GM12878 (cell line): ENCODE measurements at regions not wholly inside any gene's neighbourhood (a gene's known extent, or its start where the extent isn't known, plus 50 kb on each side); places are given as distances from the start of the nearest gene placed in this dataset.

ENCODE experiments used
- ATAC-seq: fragments of 200-7000 bp; cut with Tn5 transposase; 3 replicates; pipeline ENCODE4 v1.9.1; 2020; ENCODE audit warnings: mild to moderate bottlenecking, moderate library complexity
- BruUV-seq: library from RNA; stranded (reverse); fragments of 400-500 nt; replicated peaks from 2 replicates; lab custom pipeline; 2021; lab: Mats Ljungman, UMichigan
- CTCF ChIA-PET: fragments of 300-600 bp; sonication (Branson Sonifier 250); formaldehyde crosslinking; extraction: SDS; loops from one replicate; lab custom pipeline; 2021; ENCODE audit warnings: inconsistent platforms; lab: Yijun Ruan, JAX
- POLR2A ChIA-PET: fragments of 350-600 bp; formaldehyde crosslinking; extraction: SDS; loops from one replicate; lab custom pipeline; 2021; ENCODE audit warnings: inconsistent platforms; lab: Charles Lee
- RAD21 ChIA-PET: fragments of 300-600 bp; sonication (Branson Sonifier 250); formaldehyde crosslinking; loops from one replicate; lab custom pipeline; 2023; ENCODE audit warnings: antibody characterized with exemption; ENCODE audit not compliant: unreplicated experiment; lab: Charles Lee
- SMC1A ChIA-PET: fragments of 300-600 bp; sonication (Branson Sonifier 250); formaldehyde crosslinking; loops from one replicate; lab custom pipeline; 2023; ENCODE audit not compliant: unreplicated experiment, uncharacterized antibody; lab: Charles Lee
- DNase-seq: peaks from one replicate; pipeline ENCODE4 v3.0.0-alpha.2; 2011; ENCODE audit warnings: low read depth, low spot score
- FAIRE-seq: peaks from 3 replicates; lab custom pipeline; 2011; peaks lifted over from hg19 to GRCh38; lab: Jason Lieb, UNC
- H2AFZ ChIP-seq: 2 replicates; pipeline ENCODE4 v1.6.0; 2011; ENCODE audit warnings: low read depth, low read length, control low read depth; ENCODE audit not compliant: control insufficient read depth
- H3K27ac ChIP-seq: 2 replicates; pipeline ENCODE4 v1.5.1; 2011; ENCODE audit warnings: control low read depth; ENCODE audit not compliant: control insufficient read depth, insufficient read depth
- H3K27me3 ChIP-seq, 2 experiments: replicated peaks in 1 of 2; 2 replicates each; pipeline versions ENCODE4 v1.6.0 to v1.6.1; 2011; ENCODE audit warnings: low read length in 1 of 2; ENCODE audit not compliant: control insufficient read depth in 2 of 2, insufficient read depth in 2 of 2
- H3K36me3 ChIP-seq, 2 experiments: 2 replicates each; pipeline ENCODE4 v1.5.1; 2011; ENCODE audit warnings: low read length in 1 of 2; ENCODE audit not compliant: control insufficient read depth in 2 of 2, insufficient read depth in 2 of 2
- H3K4me1 ChIP-seq: 2 replicates; pipeline ENCODE4 v1.6.1; 2011; ENCODE audit warnings: mild to moderate bottlenecking, low read length, moderate library complexity, mixed read lengths; ENCODE audit not compliant: control insufficient read depth, insufficient read depth
- H3K4me2 ChIP-seq: 2 replicates; pipeline ENCODE4 v1.6.0; 2011; ENCODE audit warnings: control low read depth; ENCODE audit not compliant: control insufficient read depth, insufficient read depth
- H3K4me3 ChIP-seq: fragments of 200-600 bp; sonication (generic); 2 replicates; pipeline ENCODE4 v1.5.1; 2016
- H3K79me2 ChIP-seq: 2 replicates; pipeline ENCODE4 v1.6.0; 2011; ENCODE audit warnings: low read length; ENCODE audit not compliant: control insufficient read depth, insufficient read depth
- H3K9ac ChIP-seq: 2 replicates; pipeline ENCODE4 v1.8.0; 2011; ENCODE audit warnings: low read length, control low read depth, mixed read lengths; ENCODE audit not compliant: control insufficient read depth, insufficient read depth
- H3K9me3 ChIP-seq: replicated peaks from 3 replicates; pipeline ENCODE4 v1.5.1; 2011; ENCODE audit warnings: mild to moderate bottlenecking, low read length; ENCODE audit not compliant: control insufficient read depth, insufficient read depth
- H4K20me1 ChIP-seq: 2 replicates; pipeline ENCODE4 v1.6.0; 2011; ENCODE audit not compliant: control insufficient read depth, insufficient read depth
- BACH1 ChIP-seq: fragments of 450-650 bp; IDR thresholded peaks from 2 replicates; pipeline ENCODE4 v1.6.1; 2017; ENCODE audit warnings: mild to moderate bottlenecking, borderline replicate concordance
- CBFB ChIP-seq: IDR thresholded peaks from 2 replicates; pipeline ENCODE4 v1.6.1; 2016; ENCODE audit warnings: antibody characterized with exemption, low read depth
- CHD2 ChIP-seq: IDR thresholded peaks from 2 replicates; pipeline ENCODE4 v1.6.1; 2011; ENCODE audit warnings: low read depth, low read length, improper control_type of control experiment, borderline replicate concordance
- GATAD2B ChIP-seq: fragments of 450-650 bp; conservative IDR thresholded peaks from 2 replicates; pipeline ENCODE4 v1.6.1; 2017; ENCODE audit warnings: low read depth, mild to moderate bottlenecking, moderate library complexity
- NR2F1 ChIP-seq: fragments of 450-650 bp; conservative IDR thresholded peaks from 2 replicates; pipeline ENCODE4 v1.6.1; 2017; ENCODE audit warnings: mild to moderate bottlenecking
- RFX5 ChIP-seq: IDR thresholded peaks from 2 replicates; pipeline ENCODE4 v1.6.1; 2011; ENCODE audit warnings: low read depth, low read length, improper control_type of control experiment
- RUNX3 ChIP-seq: IDR thresholded peaks from 2 replicates; pipeline ENCODE4 v1.6.1; 2012; ENCODE audit warnings: low read length, inconsistent platforms
- SMAD5 ChIP-seq: IDR thresholded peaks from 2 replicates; pipeline ENCODE4 v1.6.1; 2016; ENCODE audit warnings: antibody characterized with exemption, low read depth
- SREBF2 ChIP-seq: IDR thresholded peaks from 2 replicates; pipeline ENCODE4 v1.6.1; 2012; ENCODE audit warnings: mild to moderate bottlenecking, low read length
- SUZ12 ChIP-seq: fragments of 200-600 bp; sonication (generic); IDR thresholded peaks from one replicate; pipeline ENCODE4 v1.6.1; 2018; ENCODE audit warnings: antibody characterized with exemption, mild to moderate bottlenecking; ENCODE audit not compliant: unreplicated experiment
- TARDBP ChIP-seq: IDR thresholded peaks from 2 replicates; pipeline ENCODE4 v1.6.1; 2016; ENCODE audit warnings: borderline replicate concordance
- WGBS: methylation state at CpG from one replicate; pipeline ENCODE4 v1.1.6; 2016; ENCODE audit warnings: low lambda C conversion rate; ENCODE audit not compliant: insufficient replicate concordance, insufficient coverage; ENCODE audit errors: missing lambda C conversion rate; 5-methylcytosine and 5-hydroxymethylcytosine counted together
- in situ Hi-C: fragments of 300-500 bp; cut with MboI; formaldehyde crosslinking; loops from 9 replicates; pipeline ENCODE4 v1.14.3; 2018; ENCODE audit warnings: mixed read lengths
- intact Hi-C: fragments of 100-400 bp; cut with micrococcal nuclease; formaldehyde crosslinking; loops from one replicate; pipeline ENCODE4 v1.14.2; 2022; ENCODE audit not compliant: unreplicated experiment
- TF ChIP-seq, protein P1 (sequence below): fragments of 450-650 bp; IDR thresholded peaks from 2 replicates; pipeline ENCODE4 v1.6.1; 2017; ENCODE audit warnings: mild to moderate bottlenecking, moderate library complexity
- TF ChIP-seq, protein P2 (sequence below): IDR thresholded peaks from 2 replicates; pipeline ENCODE4 v1.6.1; 2011; ENCODE audit warnings: low read depth, low read length, improper control_type of control experiment, borderline replicate concordance
- TF ChIP-seq, protein P3 (sequence below): IDR thresholded peaks from 2 replicates; pipeline ENCODE4 v1.6.1; 2012; ENCODE audit warnings: low read length, inconsistent platforms
- TF ChIP-seq, protein P4 (sequence below): fragments of 450-650 bp; IDR thresholded peaks from 2 replicates; pipeline ENCODE4 v1.6.1; 2014; ENCODE audit warnings: mild to moderate bottlenecking

DNA sequence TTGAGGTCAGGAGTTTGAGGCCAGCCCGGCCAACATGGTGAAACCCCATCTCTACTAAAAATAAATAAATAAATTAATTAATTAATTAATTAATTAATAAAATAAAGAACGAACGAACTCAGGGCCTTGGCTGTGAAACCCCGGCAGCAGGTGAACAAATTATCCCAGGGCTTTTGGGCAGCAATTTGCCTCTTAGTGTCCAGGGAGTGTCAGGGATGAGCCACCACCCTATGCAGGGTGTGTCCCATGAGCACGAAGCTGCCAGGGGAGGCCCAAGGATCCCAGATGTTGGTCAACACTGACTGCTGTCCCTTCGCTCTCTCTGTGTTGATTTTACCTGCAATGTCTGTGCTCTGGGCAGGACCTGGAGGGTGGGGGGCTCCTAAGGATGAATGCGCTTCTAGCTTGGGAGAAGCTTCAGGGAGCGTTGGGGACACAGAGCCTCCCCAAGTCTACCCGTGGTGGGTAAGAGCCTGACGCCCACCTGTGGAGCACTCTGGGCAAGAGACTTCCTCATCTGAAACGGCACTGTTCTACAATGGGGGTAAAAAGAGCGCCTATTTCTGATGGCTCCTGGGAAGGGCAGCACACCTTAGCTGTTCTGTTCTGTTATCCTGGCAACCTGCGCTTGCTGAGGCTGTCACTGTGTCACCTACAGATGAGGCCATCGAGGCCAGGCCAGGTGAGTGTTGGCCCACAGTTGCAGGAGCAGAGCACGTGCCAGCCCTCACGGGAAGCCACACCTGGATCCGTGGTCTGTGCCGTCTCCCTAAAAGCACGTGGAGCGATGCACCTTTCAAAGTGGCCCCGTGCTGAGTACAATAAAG is 125.5 kb upstream of the CDH4 start:
- CTCF ChIA-PET = no interaction called here
- WGBS = 40% methylated on average over 21 of the region's 21 CpGs
- Histone ChIP-seq H3K9ac (no peak overlapping the region), H3K27me3 (no peaks in the 10 kb centered on the region), H3K36me3 (no peaks in the 10 kb centered on the region), H3K4me2 (no peak overlapping the region), H3K9me3 (no peaks in the 10 kb centered on the region; the same call in 1 of the 3 replicates), H3K27ac (no peak overlapping the region), H2AFZ (no peak overlapping the region), H3K4me1 (no peaks in the 10 kb centered on the region), H3K4me3 (no peak overlapping the region), H3K79me2 (no peaks in the 10 kb centered on the region), H4K20me1 (no peaks in the 10 kb centered on the region)
- intact Hi-C loops (no loop called here), in situ Hi-C loops (no loop called here)
- RAD21 ChIA-PET = no interaction called here
- no peak for ATAC-seq
- BruUV-seq = no TSS peak
- POLR2A ChIA-PET = no interaction called here
- SMC1A ChIA-PET = no interaction called here
- TF ChIP-seq CBFB = no peak
- no peak for TF ChIP-seq SMAD5
- no peak for TF ChIP-seq BACH1
- no peak for TF ChIP-seq SUZ12
- TF ChIP-seq, protein P1, sequence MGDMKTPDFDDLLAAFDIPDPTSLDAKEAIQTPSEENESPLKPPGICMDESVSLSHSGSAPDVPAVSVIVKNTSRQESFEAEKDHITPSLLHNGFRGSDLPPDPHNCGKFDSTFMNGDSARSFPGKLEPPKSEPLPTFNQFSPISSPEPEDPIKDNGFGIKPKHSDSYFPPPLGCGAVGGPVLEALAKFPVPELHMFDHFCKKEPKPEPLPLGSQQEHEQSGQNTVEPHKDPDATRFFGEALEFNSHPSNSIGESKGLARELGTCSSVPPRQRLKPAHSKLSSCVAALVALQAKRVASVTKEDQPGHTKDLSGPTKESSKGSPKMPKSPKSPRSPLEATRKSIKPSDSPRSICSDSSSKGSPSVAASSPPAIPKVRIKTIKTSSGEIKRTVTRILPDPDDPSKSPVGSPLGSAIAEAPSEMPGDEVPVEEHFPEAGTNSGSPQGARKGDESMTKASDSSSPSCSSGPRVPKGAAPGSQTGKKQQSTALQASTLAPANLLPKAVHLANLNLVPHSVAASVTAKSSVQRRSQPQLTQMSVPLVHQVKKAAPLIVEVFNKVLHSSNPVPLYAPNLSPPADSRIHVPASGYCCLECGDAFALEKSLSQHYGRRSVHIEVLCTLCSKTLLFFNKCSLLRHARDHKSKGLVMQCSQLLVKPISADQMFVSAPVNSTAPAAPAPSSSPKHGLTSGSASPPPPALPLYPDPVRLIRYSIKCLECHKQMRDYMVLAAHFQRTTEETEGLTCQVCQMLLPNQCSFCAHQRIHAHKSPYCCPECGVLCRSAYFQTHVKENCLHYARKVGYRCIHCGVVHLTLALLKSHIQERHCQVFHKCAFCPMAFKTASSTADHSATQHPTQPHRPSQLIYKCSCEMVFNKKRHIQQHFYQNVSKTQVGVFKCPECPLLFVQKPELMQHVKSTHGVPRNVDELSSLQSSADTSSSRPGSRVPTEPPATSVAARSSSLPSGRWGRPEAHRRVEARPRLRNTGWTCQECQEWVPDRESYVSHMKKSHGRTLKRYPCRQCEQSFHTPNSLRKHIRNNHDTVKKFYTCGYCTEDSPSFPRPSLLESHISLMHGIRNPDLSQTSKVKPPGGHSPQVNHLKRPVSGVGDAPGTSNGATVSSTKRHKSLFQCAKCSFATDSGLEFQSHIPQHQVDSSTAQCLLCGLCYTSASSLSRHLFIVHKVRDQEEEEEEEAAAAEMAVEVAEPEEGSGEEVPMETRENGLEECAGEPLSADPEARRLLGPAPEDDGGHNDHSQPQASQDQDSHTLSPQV = no peak
- TF ChIP-seq, protein P2, sequence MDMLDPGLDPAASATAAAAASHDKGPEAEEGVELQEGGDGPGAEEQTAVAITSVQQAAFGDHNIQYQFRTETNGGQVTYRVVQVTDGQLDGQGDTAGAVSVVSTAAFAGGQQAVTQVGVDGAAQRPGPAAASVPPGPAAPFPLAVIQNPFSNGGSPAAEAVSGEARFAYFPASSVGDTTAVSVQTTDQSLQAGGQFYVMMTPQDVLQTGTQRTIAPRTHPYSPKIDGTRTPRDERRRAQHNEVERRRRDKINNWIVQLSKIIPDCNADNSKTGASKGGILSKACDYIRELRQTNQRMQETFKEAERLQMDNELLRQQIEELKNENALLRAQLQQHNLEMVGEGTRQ = no peak
- TF ChIP-seq SREBF2 = no peak
- no peak for TF ChIP-seq TARDBP
- no peak for TF ChIP-seq GATAD2B
- TF ChIP-seq NR2F1 = no peak
- TF ChIP-seq, protein P3, sequence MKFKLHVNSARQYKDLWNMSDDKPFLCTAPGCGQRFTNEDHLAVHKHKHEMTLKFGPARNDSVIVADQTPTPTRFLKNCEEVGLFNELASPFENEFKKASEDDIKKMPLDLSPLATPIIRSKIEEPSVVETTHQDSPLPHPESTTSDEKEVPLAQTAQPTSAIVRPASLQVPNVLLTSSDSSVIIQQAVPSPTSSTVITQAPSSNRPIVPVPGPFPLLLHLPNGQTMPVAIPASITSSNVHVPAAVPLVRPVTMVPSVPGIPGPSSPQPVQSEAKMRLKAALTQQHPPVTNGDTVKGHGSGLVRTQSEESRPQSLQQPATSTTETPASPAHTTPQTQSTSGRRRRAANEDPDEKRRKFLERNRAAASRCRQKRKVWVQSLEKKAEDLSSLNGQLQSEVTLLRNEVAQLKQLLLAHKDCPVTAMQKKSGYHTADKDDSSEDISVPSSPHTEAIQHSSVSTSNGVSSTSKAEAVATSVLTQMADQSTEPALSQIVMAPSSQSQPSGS = no peak
- no peak for TF ChIP-seq RUNX3
- no peak for TF ChIP-seq RFX5
- TF ChIP-seq CHD2 = no peak
- TF ChIP-seq, protein P4, sequence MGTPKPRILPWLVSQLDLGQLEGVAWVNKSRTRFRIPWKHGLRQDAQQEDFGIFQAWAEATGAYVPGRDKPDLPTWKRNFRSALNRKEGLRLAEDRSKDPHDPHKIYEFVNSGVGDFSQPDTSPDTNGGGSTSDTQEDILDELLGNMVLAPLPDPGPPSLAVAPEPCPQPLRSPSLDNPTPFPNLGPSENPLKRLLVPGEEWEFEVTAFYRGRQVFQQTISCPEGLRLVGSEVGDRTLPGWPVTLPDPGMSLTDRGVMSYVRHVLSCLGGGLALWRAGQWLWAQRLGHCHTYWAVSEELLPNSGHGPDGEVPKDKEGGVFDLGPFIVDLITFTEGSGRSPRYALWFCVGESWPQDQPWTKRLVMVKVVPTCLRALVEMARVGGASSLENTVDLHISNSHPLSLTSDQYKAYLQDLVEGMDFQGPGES = no peak
- DNase-seq = no peak
- FAIRE-seq = no peak
